Lung (tissue), 11 donors: ENCODE measurements at regions not wholly inside any gene's neighbourhood (a gene's known extent, or its start where the extent isn't known, plus 50 kb on each side); places are given as distances from the start of the nearest gene placed in this dataset.

Experiments
- ATAC-seq: fragments of 200-7000 bp; cut with Tn5 transposase; one replicate; pipeline ENCODE4 v1.9.1; 2020; ENCODE audit warnings: moderate number of reproducible peaks; ENCODE audit not compliant: insufficient read depth, low FRiP score
- DNase-seq, 3 donors: peaks; one replicate each; pipeline ENCODE4 v3.0.0-alpha.2; 2013 to 2017
- H3K27ac ChIP-seq, 2 donors: one replicate each; pipeline ENCODE4 v1.5.1; 2013; ENCODE audit warnings: mild to moderate bottlenecking in 2 of 2, moderate library complexity in 2 of 2, control low read depth in 1 of 2, inconsistent platforms in 1 of 2, low read depth in 1 of 2, low read length in 1 of 2
- H3K27me3 ChIP-seq, 3 donors: one replicate each; pipeline ENCODE4 v1.5.1; 2013; ENCODE audit warnings: low read length in 2 of 3; ENCODE audit not compliant: control insufficient read depth in 3 of 3, insufficient read depth in 3 of 3
- H3K36me3 ChIP-seq, 4 donors: one replicate each; pipeline ENCODE4 v1.5.1; 2013; ENCODE audit warnings: low read length in 4 of 4, mild to moderate bottlenecking in 1 of 4, moderate library complexity in 1 of 4; ENCODE audit not compliant: control insufficient read depth in 4 of 4, insufficient read depth in 4 of 4
- H3K4me1 ChIP-seq, 5 donors: one replicate each; pipeline ENCODE4 v1.5.1; 2013; ENCODE audit warnings: low read length in 5 of 5, mild to moderate bottlenecking in 2 of 5, moderate library complexity in 1 of 5; ENCODE audit not compliant: control insufficient read depth in 5 of 5, insufficient read depth in 5 of 5
- H3K4me3 ChIP-seq: one replicate; pipeline ENCODE4 v1.5.1; 2013; ENCODE audit warnings: mild to moderate bottlenecking, control low read depth, moderate library complexity
- H3K9ac ChIP-seq, 2 donors: one replicate each; pipeline ENCODE4 v1.5.1; 2013; ENCODE audit warnings: low read length in 2 of 2, control low read depth in 1 of 2; ENCODE audit not compliant: insufficient read depth in 1 of 2
- H3K9me3 ChIP-seq, 4 donors: one replicate each; pipeline ENCODE4 v1.5.1; 2013; ENCODE audit warnings: low read length in 3 of 4, mild to moderate bottlenecking in 1 of 4, moderate library complexity in 1 of 4; ENCODE audit not compliant: control insufficient read depth in 4 of 4, insufficient read depth in 3 of 4
- CTCF ChIP-seq: IDR thresholded peaks from 2 replicates; pipeline ENCODE4 v1.5.1; 2012; ENCODE audit warnings: mild to moderate bottlenecking; ENCODE audit errors: control extremely low read depth, extremely low read depth
- WGBS, 2 donors: extraction: QIAGEN DNeasy Blood & Tissue Kit; methylation state at CpG; one replicate each; pipeline ENCODE4 v1.1.7; 2013; 5-methylcytosine and 5-hydroxymethylcytosine counted together
- donor health status: control.
- donor health status: control.
- donor health status: Bipolar disorder and iron deficiency.
- donor health status: healthy.
- donor health status: DM: yes; HTN: yes; CAD: no.

DNA sequence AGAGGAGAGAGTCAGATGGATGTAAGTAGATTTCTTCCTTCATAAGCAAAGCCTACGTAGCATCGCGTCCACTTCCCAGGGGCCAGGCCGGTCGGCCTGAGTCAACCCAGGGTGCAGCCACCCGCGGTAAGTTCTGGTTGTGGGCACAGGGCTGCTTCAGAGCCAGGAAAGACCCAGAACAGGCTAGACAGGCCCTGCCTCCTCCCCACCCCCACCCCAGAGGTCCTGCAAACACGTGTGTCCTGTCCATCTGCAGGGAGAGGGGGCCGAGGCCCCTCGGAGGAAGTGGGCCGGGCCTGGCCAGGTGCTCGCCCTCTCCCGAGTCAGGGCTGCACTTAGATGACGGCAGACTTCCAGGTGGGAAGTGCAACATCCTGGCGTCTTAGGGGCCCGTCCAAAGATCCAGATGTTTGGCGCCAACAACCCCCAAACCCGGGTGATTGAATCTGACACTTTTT, 100.8 kb upstream of the ALDH1A3 start:
- peaks cover 0 to 4% (median 2%) of the 10 kb centered on the region in 3 donors for H3K27me3 ChIP-seq
- H3K9ac ChIP-seq: no peak overlapping the region
- WGBS, 2 donors: 53 to 60% methylated on average over 18 of the region's 18 CpGs
- TF ChIP-seq CTCF: no peak
- H3K27ac ChIP-seq: no peak overlapping the region
- DNase-seq (peak in 2 of 3 donors; percentile 15 to 23), ATAC-seq (no peak)
- H3K9me3 ChIP-seq: peaks cover 0 to 5% (median 0%) of the 10 kb centered on the region in 4 donors
- H3K4me3 ChIP-seq: no peak overlapping the region
- peaks cover 0 to 12% (median 0%) of the 10 kb centered on the region in 5 donors for H3K4me1 ChIP-seq
- no peaks in the 10 kb centered on the region for H3K36me3 ChIP-seq

GRCh38 chr15:100779331-100780207, 100.1 kb upstream of the ALDH1A3 start:
- 86 to 87% methylated on average over 17 of the region's 17 CpGs for WGBS, 2 donors
- Histone ChIP-seq H3K9ac (no peak overlapping the region), H3K36me3 (no peaks in the 10 kb centered on the region), H3K27me3 (peaks cover 0 to 4% (median 2%) of the 10 kb centered on the region in 3 donors), H3K4me1 (peaks cover 0 to 12% (median 0%) of the 10 kb centered on the region in 5 donors), H3K27ac (no peak overlapping the region), H3K4me3 (no peak overlapping the region), H3K9me3 (peaks cover 0 to 5% (median 0%) of the 10 kb centered on the region in 4 donors)
- TF ChIP-seq CTCF: no peak
- peak in 1 of 3 donors; percentile 4 for DNase-seq
- ATAC-seq: no peak

GRCh38 chr15:100780208-100780800, 99.3 kb upstream of the ALDH1A3 start:
- Histone ChIP-seq H3K4me3 (no peak overlapping the region), H3K36me3 (no peaks in the 10 kb centered on the region), H3K4me1 (peaks cover 0 to 12% (median 0%) of the 10 kb centered on the region in 5 donors), H3K9me3 (peaks cover 0 to 5% (median 0%) of the 10 kb centered on the region in 4 donors), H3K27ac (no peak overlapping the region), H3K9ac (no peak overlapping the region), H3K27me3 (peaks cover 0 to 4% (median 2%) of the 10 kb centered on the region in 3 donors)
- no peak for TF ChIP-seq CTCF
- WGBS, 2 donors: 95% methylated on average over 13 of the region's 13 CpGs
- DNase-seq: peak in 1 of 3 donors; percentile 1
- no peak for ATAC-seq
